T-helper 1 cell treated with Interleukin-12 subunit alpha and Interleukin-12 subunit beta and Interleukin-4 antibody, amounts not matched to agents 30 μg/mL and 1 μg/mL, for 36 hours (primary cell): ENCODE measurements at regions not wholly inside any gene's neighbourhood (a gene's known extent, or its start where the extent isn't known, plus 50 kb on each side); places are given as distances from the start of the nearest gene placed in this dataset.

Source experiments
- H3K27ac Mint-ChIP-seq: one replicate; pipeline ENCODE4 v1.8.0; 2021; ENCODE audit warnings: mild to moderate bottlenecking, mixed read lengths
- H3K27me3 Mint-ChIP-seq: one replicate; pipeline ENCODE4 v1.8.0; 2021; ENCODE audit warnings: low read depth, mixed read lengths
- H3K36me3 Mint-ChIP-seq: one replicate; pipeline ENCODE4 v1.8.0; 2021; ENCODE audit warnings: low read depth, mixed read lengths
- H3K4me1 Mint-ChIP-seq: one replicate; pipeline ENCODE4 v1.8.0; 2021; ENCODE audit warnings: low read depth, mixed read lengths
- H3K4me3 Mint-ChIP-seq: one replicate; pipeline ENCODE4 v1.8.0; 2021; ENCODE audit warnings: mild to moderate bottlenecking, moderate library complexity, mixed read lengths
- H3K9me3 Mint-ChIP-seq: one replicate; pipeline ENCODE4 v1.8.0; 2021; ENCODE audit warnings: mixed read lengths

DNA sequence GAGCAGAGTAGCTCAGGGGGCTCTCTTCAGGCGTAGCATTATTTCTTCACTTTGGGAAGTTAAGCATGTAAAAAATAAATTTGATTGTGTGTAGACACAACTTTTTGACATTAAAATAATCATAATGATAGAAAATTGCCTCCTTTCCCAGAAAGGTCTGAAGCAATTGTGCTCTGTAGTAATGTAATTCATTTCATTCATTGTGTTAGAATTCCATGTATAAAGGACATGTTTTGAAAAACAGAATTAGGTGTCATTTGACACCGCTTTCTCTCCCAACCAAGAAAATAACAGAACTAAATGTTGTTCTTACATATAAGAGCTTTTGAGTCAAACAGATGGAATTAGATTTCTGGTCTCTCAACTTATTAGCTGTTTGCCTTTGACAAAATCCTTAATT, 1064.2 kb upstream of the FAM98A start:
- Mint-ChIP-seq H3K27me3 (no peaks in the 10 kb centered on the region), H3K4me1 (no peaks in the 10 kb centered on the region), H3K4me3 (no peak overlapping the region), H3K36me3 (no peaks in the 10 kb centered on the region), H3K9me3 (no peaks in the 10 kb centered on the region), H3K27ac (no peak overlapping the region)

DNA sequence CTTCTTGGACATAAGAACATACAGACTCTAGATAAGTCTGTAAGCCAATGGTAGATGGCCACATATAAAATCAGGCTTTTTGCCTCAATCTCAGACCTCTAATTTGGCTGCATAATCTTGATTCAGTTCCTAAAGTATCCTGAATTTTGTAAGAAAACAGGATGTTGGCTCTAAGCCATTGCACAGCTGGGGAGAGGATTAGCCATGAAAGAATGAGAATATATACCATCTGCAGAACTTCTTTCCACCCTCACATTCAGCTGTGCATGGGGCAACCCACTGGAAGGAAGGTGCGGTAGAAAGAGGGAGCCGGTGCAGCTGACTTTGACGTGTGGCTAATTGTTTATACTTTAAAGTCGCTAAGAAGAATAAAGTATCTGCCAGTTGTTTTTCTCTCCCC, 1061.6 kb upstream of the FAM98A start:
- Mint-ChIP-seq H3K36me3 (no peaks in the 10 kb centered on the region), H3K4me1 (no peaks in the 10 kb centered on the region), H3K27ac (no peak overlapping the region), H3K4me3 (no peak overlapping the region), H3K27me3 (no peaks in the 10 kb centered on the region), H3K9me3 (no peaks in the 10 kb centered on the region)

DNA sequence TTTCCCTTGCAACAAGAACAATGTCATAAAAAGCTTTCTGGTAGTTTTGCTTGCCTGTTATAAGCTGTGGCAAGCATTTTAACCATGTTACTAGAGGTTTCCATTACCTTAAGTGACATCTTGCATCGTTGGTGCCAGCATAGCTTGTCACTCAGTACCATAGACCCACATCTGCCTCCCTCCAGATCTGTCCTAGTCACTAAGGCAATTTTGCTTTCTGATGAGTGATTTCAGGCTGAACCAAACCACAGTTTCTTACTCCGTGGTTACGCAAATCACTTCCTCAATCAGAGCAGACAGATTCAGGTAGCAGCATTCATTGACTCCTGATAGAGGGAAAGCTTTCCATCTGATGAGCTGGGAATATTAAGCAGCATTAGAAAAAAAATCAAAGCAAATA, 1057.5 kb upstream of the FAM98A start:
- Mint-ChIP-seq H3K36me3 (no peaks in the 10 kb centered on the region), H3K27me3 (no peaks in the 10 kb centered on the region), H3K4me1 (no peaks in the 10 kb centered on the region), H3K9me3 (peaks cover 6% of the 10 kb centered on the region), H3K4me3 (no peak overlapping the region), H3K27ac (no peak overlapping the region)

DNA sequence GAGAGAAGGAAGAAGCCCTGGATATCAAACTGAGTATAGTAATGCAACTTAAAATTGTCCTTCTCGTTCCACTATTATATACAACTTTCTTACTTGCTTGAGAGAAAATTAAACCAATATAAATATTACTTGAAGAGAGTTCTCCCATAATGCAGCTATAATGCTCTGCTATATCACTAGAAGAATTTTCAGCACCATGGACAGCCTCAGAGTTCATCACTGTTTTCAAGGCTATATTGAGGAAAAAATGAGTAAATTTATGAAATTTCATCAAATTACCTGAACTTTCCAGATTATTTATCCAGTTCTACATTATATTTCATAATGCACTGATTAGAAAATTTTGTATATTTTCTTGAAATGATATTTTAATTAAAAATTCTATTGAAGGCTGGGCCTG, 1053.5 kb upstream of the FAM98A start:
- Mint-ChIP-seq H3K4me3 (no peak overlapping the region), H3K27ac (no peak overlapping the region)

DNA sequence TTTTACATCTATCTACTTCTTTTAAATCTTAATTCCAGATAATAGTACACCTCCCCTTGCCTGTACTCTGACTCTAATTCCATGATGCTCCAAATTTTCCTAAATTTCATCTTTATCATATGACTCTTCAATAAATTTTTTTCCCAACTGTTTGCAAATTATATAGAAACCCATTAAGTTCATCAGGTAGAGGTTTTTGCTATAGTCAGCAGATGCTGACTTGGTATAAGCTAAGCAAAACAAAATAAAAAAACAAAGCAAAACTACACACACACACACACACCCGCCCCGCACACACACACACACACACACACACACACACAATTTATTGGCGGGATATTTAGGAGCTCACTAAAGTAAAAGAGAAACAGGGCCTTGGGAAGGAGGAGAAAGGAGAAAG, 1047.8 kb upstream of the FAM98A start:
- H3K27ac Mint-ChIP-seq, result no peak overlapping the region
- H3K36me3 Mint-ChIP-seq, result no peaks in the 10 kb centered on the region
- H3K4me1 Mint-ChIP-seq, result no peaks in the 10 kb centered on the region
- peaks cover 10% of the 10 kb centered on the region for H3K9me3 Mint-ChIP-seq
- no peaks in the 10 kb centered on the region for H3K27me3 Mint-ChIP-seq
- no peak overlapping the region for H3K4me3 Mint-ChIP-seq

More for the DNA sequence above, 1053.5 kb upstream of the FAM98A start:
- Mint-ChIP-seq H3K27me3 (no peaks in the 10 kb centered on the region), H3K36me3 (no peaks in the 10 kb centered on the region), H3K4me1 (no peaks in the 10 kb centered on the region), H3K9me3 (peaks cover 14% of the 10 kb centered on the region)

DNA sequence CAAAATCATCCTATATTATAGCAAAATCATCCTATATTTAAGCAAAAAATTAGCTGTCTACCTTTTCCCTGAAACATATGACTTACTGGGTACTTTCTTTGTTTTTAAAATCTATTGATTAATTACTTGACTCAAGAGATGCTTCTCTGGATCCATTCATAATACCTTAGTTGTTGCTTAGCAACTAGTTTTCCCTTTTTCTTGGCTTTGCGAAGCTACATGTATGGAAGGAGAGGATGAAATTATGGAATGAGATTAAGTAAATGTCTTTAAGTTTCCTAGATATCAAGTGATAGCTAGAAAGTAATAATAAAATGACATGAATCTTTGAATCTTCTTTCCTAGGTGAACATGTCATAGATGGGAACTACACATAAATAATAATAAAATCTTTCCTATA, 1033.2 kb upstream of the FAM98A start:
- Mint-ChIP-seq H3K36me3 (no peaks in the 10 kb centered on the region), H3K4me1 (no peaks in the 10 kb centered on the region), H3K27me3 (no peaks in the 10 kb centered on the region), H3K4me3 (no peak overlapping the region), H3K27ac (no peak overlapping the region), H3K9me3 (peaks cover 19% of the 10 kb centered on the region)

DNA sequence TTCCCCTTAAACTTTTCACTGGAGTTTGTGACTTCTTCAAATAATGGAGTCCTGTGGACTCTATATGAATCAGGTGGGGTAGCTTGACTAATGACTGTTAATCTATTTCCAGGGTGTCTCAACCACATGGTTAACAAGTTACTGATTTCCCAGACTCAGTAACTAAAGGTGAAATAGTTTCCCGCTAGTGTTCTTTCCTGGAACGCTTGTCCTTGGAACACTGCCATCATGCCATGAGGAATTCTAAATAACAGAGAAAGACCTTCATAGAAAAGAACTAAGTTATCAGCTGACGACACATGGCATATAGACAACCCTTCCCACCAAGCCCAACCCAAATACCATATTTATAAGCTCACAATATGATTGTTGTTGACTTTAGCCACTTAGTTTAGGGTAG, 1027.9 kb upstream of the FAM98A start:
- H3K36me3 Mint-ChIP-seq, result no peaks in the 10 kb centered on the region
- no peak overlapping the region for H3K4me3 Mint-ChIP-seq
- H3K27ac Mint-ChIP-seq, result no peak overlapping the region
- H3K4me1 Mint-ChIP-seq, result no peaks in the 10 kb centered on the region
- H3K9me3 Mint-ChIP-seq, result peaks cover 6% of the 10 kb centered on the region
- no peaks in the 10 kb centered on the region for H3K27me3 Mint-ChIP-seq

- Mint-ChIP-seq H3K4me3 (no peak overlapping the region), H3K27me3 (no peaks in the 10 kb centered on the region), H3K4me1 (no peaks in the 10 kb centered on the region), H3K27ac (no peak overlapping the region), H3K36me3 (no peaks in the 10 kb centered on the region), H3K9me3 (no peaks in the 10 kb centered on the region)
These were observed 1005.1 kb upstream of the FAM98A start for GRCh38 chr2:34604164-34604563.

DNA sequence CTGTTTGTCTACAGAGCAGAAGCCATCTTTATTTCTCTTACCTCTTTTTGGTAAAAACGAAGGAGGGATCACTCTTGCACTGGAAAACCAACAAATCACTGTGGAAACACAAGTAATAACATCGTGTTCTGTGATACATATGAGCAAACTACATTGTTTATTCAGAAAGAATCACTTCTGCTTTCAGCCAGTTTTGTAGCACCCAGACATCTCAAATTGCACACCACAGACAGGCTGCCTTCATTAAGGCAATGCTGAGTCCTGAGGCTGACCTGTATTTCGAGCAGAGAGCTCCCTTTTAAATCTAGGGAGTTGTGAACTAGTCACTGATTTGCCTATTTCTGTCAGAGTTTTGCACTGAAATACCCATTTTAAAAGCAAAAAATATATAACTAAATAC, 1003.2 kb upstream of the FAM98A start:
- no peaks in the 10 kb centered on the region for H3K27me3 Mint-ChIP-seq
- no peaks in the 10 kb centered on the region for H3K4me1 Mint-ChIP-seq
- no peaks in the 10 kb centered on the region for H3K9me3 Mint-ChIP-seq
- no peak overlapping the region for H3K4me3 Mint-ChIP-seq
- no peaks in the 10 kb centered on the region for H3K36me3 Mint-ChIP-seq
- no peak overlapping the region for H3K27ac Mint-ChIP-seq

- Mint-ChIP-seq H3K27ac (no peak overlapping the region), H3K9me3 (no peaks in the 10 kb centered on the region), H3K4me1 (no peaks in the 10 kb centered on the region), H3K27me3 (no peaks in the 10 kb centered on the region), H3K36me3 (no peaks in the 10 kb centered on the region), H3K4me3 (no peak overlapping the region)
These were observed 1002.5 kb upstream of the FAM98A start for GRCh38 chr2:34601561-34601960.

- Mint-ChIP-seq H3K27me3 (no peaks in the 10 kb centered on the region), H3K9me3 (no peaks in the 10 kb centered on the region), H3K4me1 (no peaks in the 10 kb centered on the region), H3K4me3 (no peak overlapping the region), H3K27ac (no peak overlapping the region), H3K36me3 (no peaks in the 10 kb centered on the region)
These were observed 979.5 kb upstream of the FAM98A start for GRCh38 chr2:34578641-34579040.

GRCh38 chr2:34570266-34570872, 971.3 kb upstream of the FAM98A start:
- Mint-ChIP-seq H3K27me3 (no peaks in the 10 kb centered on the region), H3K27ac (no peak overlapping the region), H3K4me3 (no peak overlapping the region), H3K9me3 (no peaks in the 10 kb centered on the region), H3K4me1 (no peaks in the 10 kb centered on the region), H3K36me3 (no peaks in the 10 kb centered on the region)

DNA sequence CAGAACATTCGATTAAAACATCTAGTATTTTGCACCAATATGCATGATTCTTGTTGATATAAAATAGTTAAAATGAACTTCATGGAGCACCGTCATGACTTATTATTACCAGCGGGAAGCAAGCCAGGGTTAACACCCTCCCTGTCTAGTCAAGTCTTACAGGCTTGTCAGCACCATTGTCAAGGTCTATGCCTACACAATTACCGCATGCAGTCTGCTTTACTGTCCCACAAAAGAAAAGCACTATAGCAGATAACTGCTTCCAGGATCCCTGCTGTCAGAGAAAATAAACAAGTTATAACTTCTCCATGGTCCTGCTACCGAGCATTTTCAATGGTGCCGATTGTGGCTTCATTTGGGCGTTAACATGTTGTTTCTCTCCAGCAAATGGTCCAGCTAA, 968.0 kb upstream of the FAM98A start:
- Mint-ChIP-seq H3K4me3 (no peak overlapping the region), H3K9me3 (no peaks in the 10 kb centered on the region), H3K4me1 (no peaks in the 10 kb centered on the region), H3K27me3 (no peaks in the 10 kb centered on the region), H3K27ac (no peak overlapping the region), H3K36me3 (no peaks in the 10 kb centered on the region)

- Mint-ChIP-seq H3K4me3 (no peak overlapping the region), H3K27me3 (no peaks in the 10 kb centered on the region), H3K9me3 (peaks cover 9% of the 10 kb centered on the region), H3K36me3 (no peaks in the 10 kb centered on the region), H3K27ac (no peak overlapping the region), H3K4me1 (no peaks in the 10 kb centered on the region)
These were observed 953.2 kb upstream of the FAM98A start for GRCh38 chr2:34552337-34552736.

GRCh38 chr2:34549710-34550345, 950.7 kb upstream of the FAM98A start:
- no peaks in the 10 kb centered on the region for H3K4me1 Mint-ChIP-seq
- no peaks in the 10 kb centered on the region for H3K36me3 Mint-ChIP-seq
- H3K9me3 Mint-ChIP-seq, result peaks cover 23% of the 10 kb centered on the region
- H3K27ac Mint-ChIP-seq, result no peak overlapping the region
- H3K4me3 Mint-ChIP-seq, result no peak overlapping the region
- H3K27me3 Mint-ChIP-seq, result no peaks in the 10 kb centered on the region

GRCh38 chr2:34547900-34548299, 948.8 kb upstream of the FAM98A start:
- Mint-ChIP-seq H3K27me3 (no peaks in the 10 kb centered on the region), H3K4me1 (no peaks in the 10 kb centered on the region), H3K36me3 (no peaks in the 10 kb centered on the region), H3K4me3 (no peak overlapping the region), H3K27ac (no peak overlapping the region), H3K9me3 (peaks cover 21% of the 10 kb centered on the region)
